Body of pancreas (tissue), 4 donors: ENCODE measurements at regions not wholly inside any gene's neighbourhood (a gene's known extent, or its start where the extent isn't known, plus 50 kb on each side); places are given as distances from the start of the nearest gene placed in this dataset.

ENCODE experiments used
- ATAC-seq: fragments of 150-250 bp; one replicate; pipeline ENCODE4 v1.9.1; 2016
- DNase-seq, 4 donors: peaks; one replicate each; pipeline ENCODE4 v3.0.0-alpha.2; 2019
- H3K27ac ChIP-seq, 4 donors: fragments of 200-600 bp; sonication (generic); 1 replicate in 3 of 4; 2 replicates in 1 of 4; pipeline versions ENCODE4 v1.5.1 to v1.6.1; 2016 to 2019; ENCODE audit warnings: mild to moderate bottlenecking in 1 of 4, mixed read lengths in 1 of 4, moderate library complexity in 1 of 4
- H3K27me3 ChIP-seq, 2 donors: fragments of 200-600 bp; sonication (generic); one replicate each; pipeline ENCODE4 v1.6.0; 2016; ENCODE audit warnings: mild to moderate bottlenecking in 1 of 2
- H3K36me3 ChIP-seq, 2 donors: fragments of 200-600 bp; sonication (generic); replicated peaks in 1 of 2; 2 replicates each; pipeline ENCODE4 v1.5.1; 2016; ENCODE audit warnings: low read depth in 2 of 2; ENCODE audit not compliant: insufficient read depth in 1 of 2
- H3K4me1 ChIP-seq: fragments of 200-600 bp; sonication (generic); one replicate; pipeline ENCODE4 v1.6.0; 2016
- H3K4me3 ChIP-seq, 2 donors: fragments of 200-600 bp; sonication (generic); 1 replicate in 1 of 2; 2 replicates in 1 of 2; pipeline ENCODE4 v1.5.1; 2016 to 2019
- H3K9me3 ChIP-seq, 3 donors: fragments of 200-600 bp; sonication (generic); 1 replicate in 2 of 3; 2 replicates in 1 of 3; pipeline ENCODE4 v1.5.1; 2016
- CTCF ChIP-seq, 7 experiments: fragments of 450-650 bp in 4 of 7; fragments of 200-600 bp in 3 of 7; sonication (generic) in 3 of 7; IDR thresholded peaks; one replicate each; pipeline ENCODE4 v1.5.1; 2016 to 2019; ENCODE audit warnings: antibody characterized with exemption in 7 of 7
- POLR2A ChIP-seq, 3 donors: fragments of 450-650 bp; IDR thresholded peaks; one replicate each; pipeline ENCODE4 v1.6.1; 2016; ENCODE audit warnings: antibody characterized with exemption in 3 of 3, mild to moderate bottlenecking in 2 of 3
- WGBS, 2 donors: methylation state at CpG; one replicate each; pipeline ENCODE4 v1.1.5; 2017; 5-methylcytosine and 5-hydroxymethylcytosine counted together
- intact Hi-C: fragments of 100-400 bp; cut with DNase I; formaldehyde crosslinking; loops from one replicate; pipeline ENCODE4 v1.15.1; 2023

- 37 to 81% methylated on average over 2 of the region's 2 CpGs for WGBS, 2 donors
- no peaks in the 10 kb centered on the region for H3K27me3 ChIP-seq
- H3K4me1 ChIP-seq, result no peaks in the 10 kb centered on the region
- H3K36me3 ChIP-seq, result no peaks in the 10 kb centered on the region
- no peak overlapping the region for H3K27ac ChIP-seq
- H3K9me3 ChIP-seq, result no peaks in the 10 kb centered on the region
- no peak for ATAC-seq
- no peak for DNase-seq
- intact Hi-C loops, result no loop called here
- no peak overlapping the region for H3K4me3 ChIP-seq
- TF ChIP-seq CTCF (IDR thresholded peaks at IDR 0.05), result no peak
- no peak for TF ChIP-seq POLR2A (IDR thresholded peaks at IDR 0.05)
These were observed 702.8 kb downstream of the PTPRU start for GRCh38 chr1:29939079-29939478.

GRCh38 chr1:29937356-29937755 is 701.0 kb downstream of the PTPRU start:
- no peak overlapping the region for H3K4me3 ChIP-seq
- WGBS, 2 donors, result 71 to 74% methylated on average over 1 of the region's 1 CpG

DNA sequence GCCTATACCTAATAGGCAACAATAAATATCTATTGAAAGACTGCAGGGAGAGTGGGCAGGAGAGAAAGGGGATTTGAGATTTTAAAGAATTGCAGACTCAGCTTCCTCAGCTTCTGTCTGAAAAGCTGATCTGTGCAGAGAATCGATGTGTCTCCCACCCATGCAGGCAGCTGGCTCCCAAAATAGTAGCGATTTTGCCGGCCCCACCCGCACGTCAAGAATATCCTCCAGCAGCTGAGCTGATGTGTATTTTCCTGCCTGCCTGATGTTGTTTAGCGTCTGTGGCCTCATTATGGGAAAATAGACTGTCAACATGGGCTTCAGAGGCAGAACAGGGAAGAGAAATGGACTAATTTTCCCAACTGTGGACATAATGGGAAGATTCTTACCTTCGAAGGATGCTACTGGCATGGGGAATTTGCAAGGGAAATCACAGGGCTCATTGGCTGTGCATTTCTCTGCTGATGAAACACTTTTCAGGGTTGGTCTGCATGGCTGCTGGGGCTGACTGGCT is 699.8 kb downstream of the PTPRU start:
- Histone ChIP-seq H3K4me1 (no peaks in the 10 kb centered on the region), H3K27me3 (no peaks in the 10 kb centered on the region), H3K36me3 (no peaks in the 10 kb centered on the region), H3K27ac (no peak overlapping the region), H3K9me3 (no peaks in the 10 kb centered on the region), H3K4me3 (no peak overlapping the region)
- DNase-seq, result no peak
- no peak for TF ChIP-seq POLR2A (IDR thresholded peaks at IDR 0.05)
- no peak for TF ChIP-seq CTCF (IDR thresholded peaks at IDR 0.05)
- ATAC-seq, result no peak
- intact Hi-C loops, result no loop called here
- 75 to 81% methylated on average over 7 of the region's 7 CpGs for WGBS, 2 donors

More at GRCh38 chr1:29937356-29937755, 701.0 kb downstream of the PTPRU start:
- H3K36me3 ChIP-seq, result no peaks in the 10 kb centered on the region
- no peaks in the 10 kb centered on the region for H3K9me3 ChIP-seq
- ATAC-seq (no peak), DNase-seq (no peak)
- no peak for TF ChIP-seq POLR2A (IDR thresholded peaks at IDR 0.05)
- TF ChIP-seq CTCF (IDR thresholded peaks at IDR 0.05), result no peak
- no peaks in the 10 kb centered on the region for H3K27me3 ChIP-seq
- no peak overlapping the region for H3K27ac ChIP-seq
- no peaks in the 10 kb centered on the region for H3K4me1 ChIP-seq
- intact Hi-C loops, result no loop called here

DNA sequence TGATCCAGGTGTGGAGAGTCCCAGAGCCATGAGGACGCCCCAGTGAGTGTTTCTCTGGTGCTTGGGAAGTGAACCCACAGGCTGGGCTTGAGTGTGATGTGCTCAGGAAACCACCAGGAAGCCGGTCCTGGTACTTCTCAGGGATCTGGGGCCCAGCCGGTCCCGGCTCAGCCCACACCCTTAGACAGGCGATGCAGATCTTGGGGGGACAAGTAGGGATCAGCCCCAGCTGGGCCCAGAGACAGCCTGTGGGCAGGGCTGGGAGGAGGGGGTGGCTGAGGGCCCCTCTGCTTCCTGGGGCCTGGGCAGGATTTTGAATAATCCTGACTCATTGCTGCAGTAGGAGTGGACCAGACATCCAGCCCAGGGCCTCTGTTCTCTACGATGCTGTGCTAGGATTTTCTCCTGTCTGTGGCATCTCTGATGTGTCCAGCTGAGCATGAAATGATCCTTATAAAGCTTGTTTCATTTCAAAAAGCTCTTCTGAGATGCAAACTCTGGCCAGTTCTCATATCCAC is 698.0 kb downstream of the PTPRU start:
- Histone ChIP-seq H3K4me3 (no peak overlapping the region), H3K9me3 (no peaks in the 10 kb centered on the region), H3K27me3 (no peaks in the 10 kb centered on the region), H3K36me3 (no peaks in the 10 kb centered on the region), H3K27ac (no peak overlapping the region), H3K4me1 (no peaks in the 10 kb centered on the region)
- intact Hi-C loops, result no loop called here
- 82 to 85% methylated on average over 6 of the region's 6 CpGs for WGBS, 2 donors
- ATAC-seq (no peak), DNase-seq (no peak)
- no peak for TF ChIP-seq CTCF (IDR thresholded peaks at IDR 0.05)
- TF ChIP-seq POLR2A (IDR thresholded peaks at IDR 0.05), result no peak

DNA sequence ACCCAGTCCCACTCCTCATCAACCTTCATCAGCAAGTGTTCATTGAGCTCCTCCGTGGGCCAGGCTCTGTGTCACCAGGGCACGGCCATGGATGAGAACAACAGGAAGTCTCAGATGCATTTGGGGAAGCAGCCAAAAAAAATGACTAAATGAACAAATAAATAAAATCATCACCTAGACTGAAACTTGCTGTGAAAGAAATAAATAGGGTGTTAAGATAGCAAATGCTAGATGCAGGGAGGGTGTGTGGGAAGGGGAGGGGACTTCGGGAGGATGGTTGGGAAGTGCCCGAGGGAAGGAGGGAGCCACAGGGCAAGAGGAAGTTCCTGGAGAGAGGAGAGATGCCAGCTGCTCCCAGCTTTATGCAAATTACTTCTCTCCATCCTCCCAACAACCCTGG is 696.7 kb downstream of the PTPRU start:
- Histone ChIP-seq H3K27ac (no peak overlapping the region), H3K27me3 (no peaks in the 10 kb centered on the region), H3K4me1 (no peaks in the 10 kb centered on the region), H3K9me3 (no peaks in the 10 kb centered on the region), H3K4me3 (no peak overlapping the region), H3K36me3 (no peaks in the 10 kb centered on the region)
- TF ChIP-seq CTCF (IDR thresholded peaks at IDR 0.05) (no peak), POLR2A (IDR thresholded peaks at IDR 0.05) (no peak)
- 14 to 27% methylated on average over 4 of the region's 4 CpGs for WGBS, 2 donors
- intact Hi-C loops, result no loop called here
- peak; percentile 18 for ATAC-seq
- DNase-seq, result no peak
